Sigmoid colon (tissue), 4 donors: ENCODE measurements at regions not wholly inside any gene's neighbourhood (a gene's known extent, or its start where the extent isn't known, plus 50 kb on each side); places are given as distances from the start of the nearest gene placed in this dataset.

Experiments
- EP300 ChIP-seq, 4 donors: sonication (generic); formaldehyde crosslinking; IDR thresholded peaks; one replicate each; pipeline ENCODE4 v1.6.1; 2017; ENCODE audit warnings: antibody characterized with exemption in 4 of 4
- POLR2A ChIP-seq, 2 donors: fragments of 450-650 bp; IDR thresholded peaks; one replicate each; pipeline ENCODE4 v1.6.1; 2016; ENCODE audit warnings: antibody characterized with exemption in 2 of 2, mild to moderate bottlenecking in 2 of 2, moderate library complexity in 2 of 2
- POLR2AphosphoS5 ChIP-seq, 4 donors: sonication (generic); formaldehyde crosslinking; IDR thresholded peaks; one replicate each; pipeline ENCODE4 v1.6.1; 2017; ENCODE audit warnings: antibody characterized with exemption in 4 of 4
- TF ChIP-seq, protein P1 (sequence below), 4 experiments: fragments of 450-650 bp in 3 of 4; fragments of 200-600 bp in 1 of 4; IDR thresholded peaks; one replicate each; pipeline ENCODE4 v1.5.1; 2016 to 2019; ENCODE audit warnings: antibody characterized with exemption in 4 of 4, mild to moderate bottlenecking in 3 of 4, moderate library complexity in 2 of 4

DNA sequence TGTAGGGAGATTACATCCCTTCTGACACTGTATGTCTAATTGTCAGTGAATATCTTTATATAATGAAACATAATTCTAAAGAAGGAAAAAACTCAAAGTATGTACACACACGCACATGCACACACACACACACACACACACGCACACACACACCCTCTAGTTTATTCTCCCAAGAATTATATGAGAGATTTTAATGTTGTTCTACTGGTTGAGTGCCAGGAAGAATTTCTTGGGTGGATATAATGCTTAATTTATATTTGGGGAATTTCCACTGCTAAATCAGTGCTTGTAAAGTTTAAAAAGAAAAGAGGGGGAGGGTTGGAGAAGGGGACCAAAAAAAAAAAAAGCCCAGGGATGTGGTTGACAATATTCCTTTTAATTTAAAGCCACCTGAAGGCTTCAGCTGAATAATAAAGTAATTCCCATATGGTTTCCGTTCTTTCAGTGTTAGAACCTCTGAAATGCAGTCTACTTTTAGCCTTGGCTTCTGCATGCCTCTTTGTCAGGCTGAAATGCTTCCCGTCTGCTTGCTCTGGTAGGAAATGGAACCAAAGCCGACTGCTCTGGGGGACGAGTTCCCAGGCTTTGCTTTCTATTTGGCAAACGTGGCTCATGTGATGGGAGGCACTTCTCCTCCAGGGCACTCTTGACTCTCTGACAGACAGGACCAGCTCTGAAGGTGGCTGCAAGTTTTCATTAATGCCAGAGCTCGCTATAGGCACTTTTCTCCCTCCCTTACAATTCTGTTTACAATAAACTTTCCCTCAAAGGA is 225.4 kb downstream of the PRL start:
- no peak for TF ChIP-seq EP300 (IDR thresholded peaks at IDR 0.05)
- TF ChIP-seq, protein P1, sequence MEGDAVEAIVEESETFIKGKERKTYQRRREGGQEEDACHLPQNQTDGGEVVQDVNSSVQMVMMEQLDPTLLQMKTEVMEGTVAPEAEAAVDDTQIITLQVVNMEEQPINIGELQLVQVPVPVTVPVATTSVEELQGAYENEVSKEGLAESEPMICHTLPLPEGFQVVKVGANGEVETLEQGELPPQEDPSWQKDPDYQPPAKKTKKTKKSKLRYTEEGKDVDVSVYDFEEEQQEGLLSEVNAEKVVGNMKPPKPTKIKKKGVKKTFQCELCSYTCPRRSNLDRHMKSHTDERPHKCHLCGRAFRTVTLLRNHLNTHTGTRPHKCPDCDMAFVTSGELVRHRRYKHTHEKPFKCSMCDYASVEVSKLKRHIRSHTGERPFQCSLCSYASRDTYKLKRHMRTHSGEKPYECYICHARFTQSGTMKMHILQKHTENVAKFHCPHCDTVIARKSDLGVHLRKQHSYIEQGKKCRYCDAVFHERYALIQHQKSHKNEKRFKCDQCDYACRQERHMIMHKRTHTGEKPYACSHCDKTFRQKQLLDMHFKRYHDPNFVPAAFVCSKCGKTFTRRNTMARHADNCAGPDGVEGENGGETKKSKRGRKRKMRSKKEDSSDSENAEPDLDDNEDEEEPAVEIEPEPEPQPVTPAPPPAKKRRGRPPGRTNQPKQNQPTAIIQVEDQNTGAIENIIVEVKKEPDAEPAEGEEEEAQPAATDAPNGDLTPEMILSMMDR (IDR thresholded peaks at IDR 0.05): no peak
- TF ChIP-seq POLR2AphosphoS5 (IDR thresholded peaks at IDR 0.05): peak in 3 of 4 donors; percentile 19 to 66 (median 32)
- no peak for TF ChIP-seq POLR2A (IDR thresholded peaks at IDR 0.05)
